HG03354 (cell line): ENCODE measurements at regions not wholly inside any gene's neighbourhood (a gene's known extent, or its start where the extent isn't known, plus 50 kb on each side); places are given as distances from the start of the nearest gene placed in this dataset.

Experiments used
- ATAC-seq: cut with Tn5 transposase; IDR thresholded peaks from one replicate; pipeline ENCODE4 v1.9.1; 2021; ENCODE audit warnings: mild to moderate bottlenecking; ENCODE audit not compliant: unreplicated experiment, poor library complexity, severe bottlenecking

DNA sequence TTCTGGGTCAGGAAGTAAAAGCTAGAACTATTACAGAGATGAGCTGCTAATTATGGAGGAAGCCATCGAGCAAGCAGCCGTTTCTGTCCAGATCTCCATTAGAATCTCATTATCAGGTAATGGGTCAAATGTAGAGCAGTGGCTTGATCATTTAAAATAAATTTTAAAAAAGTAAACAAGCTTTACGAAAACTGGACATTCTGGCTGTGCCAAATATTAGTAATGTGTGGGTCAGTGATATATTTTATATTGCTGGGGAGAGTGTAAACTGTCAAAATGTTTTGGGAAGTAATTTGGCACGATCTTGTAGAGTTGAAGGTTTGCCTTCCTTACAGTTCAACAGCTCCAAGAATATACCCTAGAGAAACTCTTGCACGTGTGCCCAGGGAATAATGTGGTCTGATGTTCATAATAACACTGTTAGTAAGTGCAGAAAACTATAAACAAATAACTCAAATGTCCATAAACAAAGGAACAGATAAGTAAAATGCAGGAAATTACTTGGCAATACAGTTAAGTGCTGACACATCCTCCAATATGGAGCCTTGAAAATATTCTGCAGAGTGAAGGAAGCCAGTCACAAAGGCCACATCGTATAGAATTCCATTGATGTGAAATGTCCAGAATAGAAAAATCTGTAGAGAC lies 127.2 kb upstream of the UBL3 start:
- ATAC-seq: no peak

DNA sequence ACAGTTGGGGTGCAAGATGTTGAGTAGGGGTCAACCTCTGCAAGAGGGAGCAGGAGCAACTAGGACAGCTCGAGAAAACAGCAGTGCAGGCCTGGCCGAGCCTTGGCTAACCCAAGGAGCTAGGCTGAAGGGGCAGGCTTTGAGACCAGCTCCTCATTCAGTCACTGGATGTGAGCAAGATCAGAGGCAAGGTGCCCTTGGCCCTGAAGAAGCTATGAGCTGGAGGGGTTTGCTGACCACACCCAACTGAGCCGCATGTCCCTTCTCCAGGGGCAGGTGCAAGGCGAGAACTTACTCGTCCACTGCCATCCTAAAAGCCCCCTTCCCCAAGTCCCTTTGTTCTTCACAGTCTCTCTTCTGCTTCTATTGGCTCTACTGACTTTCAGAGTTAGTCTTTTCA lies 126.1 kb upstream of the UBL3 start:
- no peak for ATAC-seq

GRCh38 chr13:29975283-29975682 lies 124.9 kb upstream of the UBL3 start:
- no peak for ATAC-seq

DNA sequence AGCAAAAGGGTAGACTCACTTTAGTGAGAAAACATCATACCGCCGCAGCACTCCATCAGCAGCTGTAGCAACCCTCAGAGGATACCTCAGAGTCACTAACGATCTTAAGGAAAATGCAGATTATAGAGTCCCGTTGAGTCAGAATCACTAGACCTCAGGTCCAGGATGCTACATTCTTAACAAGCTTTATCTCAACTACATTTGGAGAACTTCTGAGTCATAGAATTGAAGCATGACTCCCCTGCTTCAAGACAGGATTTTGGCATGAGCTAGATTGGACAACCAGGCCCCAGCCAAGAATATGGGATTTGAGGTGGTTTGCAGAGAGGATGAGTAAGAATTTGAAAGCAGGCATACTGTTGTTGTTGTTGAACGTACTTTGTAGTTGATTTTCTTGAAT lies 118.9 kb upstream of the UBL3 start:
- no peak for ATAC-seq

- no peak for ATAC-seq
Measured at GRCh38 chr13:29964181-29964845, 113.9 kb upstream of the UBL3 start.

DNA sequence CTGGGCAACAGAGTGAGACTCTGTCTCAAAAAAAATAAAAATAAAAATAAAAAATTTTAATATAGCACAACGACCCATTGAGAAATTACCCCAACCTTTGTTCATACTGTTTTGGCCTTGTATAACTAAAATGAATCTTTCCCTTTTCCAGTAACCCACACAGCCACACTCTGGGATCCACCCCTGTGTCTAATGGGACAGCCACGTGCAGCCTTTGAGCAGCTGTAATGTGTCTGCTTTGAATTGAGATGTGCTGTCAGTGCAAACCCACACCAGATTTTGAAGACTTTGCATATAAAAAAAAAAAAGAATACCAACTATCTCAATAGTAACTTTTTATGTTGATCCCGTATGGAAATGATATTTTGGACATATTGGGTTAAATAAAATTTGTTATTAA lies 112.7 kb upstream of the UBL3 start:
- no peak for ATAC-seq

DNA sequence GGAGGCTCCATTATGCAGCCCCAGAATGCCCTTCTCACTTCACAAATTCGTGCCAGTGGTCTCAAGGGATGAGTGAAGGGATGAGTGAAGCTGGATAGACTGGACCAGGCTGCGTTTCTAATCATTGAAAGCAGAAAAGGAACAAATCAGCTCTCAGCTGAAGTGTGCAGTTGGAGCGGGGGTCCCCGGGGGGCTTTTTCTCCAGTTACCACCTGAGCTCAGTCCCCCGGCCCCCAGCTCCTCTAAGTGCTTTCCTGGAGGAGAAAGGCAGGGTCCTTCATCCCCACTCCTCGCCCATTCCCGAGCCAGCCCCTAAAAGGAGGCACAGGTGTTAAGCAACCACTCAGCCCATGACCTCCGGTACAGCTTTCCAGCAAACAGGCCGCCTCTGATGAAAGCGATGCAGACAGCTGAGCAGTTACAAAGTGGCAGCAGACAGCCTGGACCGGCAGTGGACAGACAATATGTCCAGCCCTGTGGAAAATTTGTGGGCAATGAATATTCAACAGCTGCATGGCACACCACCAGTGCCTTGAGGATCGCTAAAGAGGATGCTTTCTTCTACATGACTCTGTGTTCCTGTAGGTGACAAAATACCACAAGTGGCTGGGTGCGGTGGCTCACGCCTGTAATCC lies 110.7 kb upstream of the UBL3 start:
- no peak for ATAC-seq

DNA sequence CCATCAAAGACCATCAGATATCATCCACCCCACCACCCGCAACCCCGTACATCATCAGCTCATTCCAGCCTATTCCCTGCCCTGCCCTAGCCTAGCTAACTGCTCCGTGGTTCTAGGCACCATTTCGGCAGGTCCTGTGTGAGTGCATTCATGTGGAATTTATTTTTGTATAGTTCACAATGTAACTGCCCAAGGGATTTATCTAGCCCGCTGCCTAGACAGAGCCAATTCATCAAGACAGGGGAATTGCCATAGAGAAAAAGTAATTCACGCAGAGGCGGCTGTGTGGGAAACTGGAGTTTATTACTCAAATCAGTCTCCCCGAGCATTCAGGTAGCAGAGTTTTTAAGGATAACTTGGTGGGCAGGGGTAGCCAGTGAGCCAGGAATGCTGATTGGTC lies 109.2 kb upstream of the UBL3 start:
- ATAC-seq: no peak

GRCh38 chr13:29959086-29959485 lies 108.7 kb upstream of the UBL3 start:
- ATAC-seq: no peak

GRCh38 chr13:29958476-29958875 lies 108.1 kb upstream of the UBL3 start:
- no peak for ATAC-seq

GRCh38 chr13:29957320-29957719 lies 106.9 kb upstream of the UBL3 start:
- ATAC-seq: no peak

GRCh38 chr13:29956853-29957252 lies 106.4 kb upstream of the UBL3 start:
- no peak for ATAC-seq

DNA sequence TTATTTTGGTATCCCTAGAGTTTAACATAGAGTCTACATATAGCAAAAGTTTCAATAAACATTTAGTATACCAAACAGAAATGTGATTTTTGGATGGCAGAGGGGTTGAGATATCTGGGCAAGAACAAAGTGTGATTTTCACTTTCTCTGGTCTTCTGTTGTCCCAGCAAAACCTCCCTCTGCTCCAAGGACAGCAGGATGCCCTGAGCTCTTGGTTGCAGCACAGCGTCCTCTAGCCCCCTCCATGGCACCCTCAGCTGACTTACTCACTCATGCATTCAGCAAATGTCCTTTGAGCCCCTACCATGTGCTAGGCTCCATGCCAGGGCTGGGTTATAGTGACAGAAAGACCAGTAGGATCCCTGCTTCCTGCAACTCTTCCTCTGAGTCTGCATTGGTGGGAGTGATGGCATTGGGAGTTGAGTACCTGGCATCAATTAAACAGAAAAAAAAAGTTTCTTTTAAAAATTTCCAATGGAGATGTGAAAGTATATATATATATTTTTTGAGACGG lies 104.8 kb upstream of the UBL3 start:
- ATAC-seq: no peak

DNA sequence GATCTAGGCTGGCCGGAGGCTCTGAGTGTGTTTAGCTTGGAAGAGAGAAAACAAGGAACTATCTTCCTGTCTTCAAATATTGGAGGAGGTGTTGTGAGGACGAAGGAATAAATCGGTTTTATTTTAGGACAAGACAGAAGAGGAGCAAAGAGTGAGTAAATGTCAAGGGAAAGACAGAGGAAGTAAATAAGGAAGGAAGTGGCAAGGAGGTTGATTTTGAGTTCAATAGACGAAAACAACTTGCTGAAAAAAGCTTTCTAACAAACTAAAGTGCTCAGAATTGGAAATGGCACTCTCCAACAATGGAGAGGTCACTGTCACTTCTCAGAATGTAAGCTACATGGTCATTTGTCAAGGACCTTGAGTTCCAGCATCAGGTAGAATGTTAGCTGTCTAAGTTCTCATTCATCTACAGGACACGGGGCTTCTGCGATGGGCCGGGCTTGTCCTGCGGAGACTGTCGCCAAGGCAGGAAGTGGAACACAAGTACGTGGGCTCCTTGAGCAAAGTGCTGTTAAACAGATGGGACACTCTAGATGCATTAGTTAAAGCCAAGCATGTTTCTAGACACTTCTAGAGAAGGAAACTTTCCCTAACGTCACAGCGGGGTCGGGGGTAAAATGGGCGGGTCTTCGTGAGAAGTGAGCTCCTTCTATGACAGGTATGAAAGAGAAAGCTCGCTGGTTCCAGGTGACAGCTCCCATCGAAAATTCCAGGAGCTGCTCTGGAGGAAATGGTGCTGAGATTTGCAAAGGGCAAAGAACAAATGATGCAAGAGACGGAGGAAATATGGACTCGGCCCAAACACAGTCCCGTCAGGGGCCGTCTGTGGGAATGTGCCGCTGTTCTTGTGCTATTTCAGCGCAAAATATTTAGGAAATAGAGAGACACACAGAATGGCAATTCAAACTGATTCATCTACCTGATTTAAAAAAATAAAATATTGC lies 103.9 kb upstream of the UBL3 start:
- no peak for ATAC-seq

- ATAC-seq: no peak
Measured at GRCh38 chr13:29953542-29953941, 103.1 kb upstream of the UBL3 start.

- no peak for ATAC-seq
Measured at GRCh38 chr13:29952245-29952644, 101.8 kb upstream of the UBL3 start.

DNA sequence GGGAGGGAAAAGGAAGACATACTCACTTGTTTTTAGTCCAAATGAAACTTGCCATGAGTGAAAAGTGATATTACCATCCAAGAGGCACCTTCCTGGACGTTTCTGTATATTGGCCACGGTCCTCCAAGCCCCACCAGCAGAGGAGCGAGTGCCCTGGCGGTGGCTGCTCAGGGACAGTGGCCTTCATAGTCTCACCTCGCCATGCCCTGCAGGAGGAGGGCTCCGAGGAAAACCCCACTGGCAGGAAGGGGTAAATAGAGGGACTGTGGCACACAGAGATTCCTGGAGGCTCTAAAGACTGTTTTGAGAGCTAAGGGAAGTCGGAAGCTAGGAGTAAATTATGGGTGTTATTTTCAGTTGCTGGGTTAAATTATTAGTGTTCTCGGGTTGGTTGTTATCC lies 98.4 kb upstream of the UBL3 start:
- ATAC-seq: no peak

- no peak for ATAC-seq
Measured at GRCh38 chr13:29948244-29948643, 97.8 kb upstream of the UBL3 start.

DNA sequence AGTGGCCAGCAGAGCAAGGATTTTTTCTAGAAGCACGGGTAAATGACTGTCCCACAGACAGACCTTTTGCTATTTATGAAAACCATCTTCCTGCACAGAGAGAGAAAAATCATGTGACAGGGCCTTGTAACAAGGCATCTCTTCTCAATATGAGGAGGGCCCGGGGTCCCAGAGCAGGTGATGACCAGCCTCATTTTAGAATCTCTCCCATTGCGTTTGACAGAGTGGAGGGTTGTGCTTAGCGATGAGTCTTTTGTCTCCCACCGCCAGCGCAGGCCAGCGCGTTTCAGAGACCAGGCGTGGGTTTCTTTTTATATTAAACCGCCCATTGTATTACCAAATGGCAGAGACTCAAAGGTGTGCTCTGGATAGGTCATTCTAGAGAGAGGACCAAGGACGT lies 97.4 kb upstream of the UBL3 start:
- ATAC-seq: no peak

GRCh38 chr13:29946093-29946492 lies 95.7 kb upstream of the UBL3 start:
- no peak for ATAC-seq
